M059J (cell line): ENCODE measurements at regions not wholly inside any gene's neighbourhood (a gene's known extent, or its start where the extent isn't known, plus 50 kb on each side); places are given as distances from the start of the nearest gene placed in this dataset.

Source experiments
- DNase-seq: peaks from one replicate; pipeline ENCODE4 v3.0.0-alpha.2; 2012; ENCODE audit warnings: low read depth

- DNase-seq = no peak
Observed at GRCh38 chr7:121450631-121451198, 54.6 kb upstream of the FAM3C start.

DNA sequence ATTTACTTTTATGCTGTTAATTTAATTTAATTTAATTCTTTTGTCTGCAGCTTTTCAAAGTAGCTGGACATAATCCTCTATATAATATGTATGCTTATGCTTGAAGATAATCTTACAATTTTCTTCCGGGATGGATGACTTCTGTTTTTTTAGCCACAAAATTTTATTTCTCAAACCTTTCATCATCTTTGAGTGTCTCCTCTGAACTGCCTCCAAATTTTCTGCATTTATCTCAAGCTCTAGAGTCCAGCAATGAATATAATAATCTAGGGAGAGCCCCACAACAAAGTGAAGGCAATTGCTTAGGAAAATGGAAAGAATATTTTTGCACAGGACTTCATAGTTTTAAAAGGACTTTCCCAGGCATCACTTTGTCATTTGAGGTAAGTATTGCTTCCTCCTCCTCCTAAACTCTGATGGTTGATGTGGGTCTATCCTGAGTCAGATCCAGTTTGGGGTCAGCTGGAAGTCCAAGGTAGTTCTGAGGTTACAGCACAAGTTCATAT is 53.7 kb upstream of the FAM3C start:
- DNase-seq = no peak

GRCh38 chr7:121449329-121449728 is 53.2 kb upstream of the FAM3C start:
- DNase-seq = no peak

DNA sequence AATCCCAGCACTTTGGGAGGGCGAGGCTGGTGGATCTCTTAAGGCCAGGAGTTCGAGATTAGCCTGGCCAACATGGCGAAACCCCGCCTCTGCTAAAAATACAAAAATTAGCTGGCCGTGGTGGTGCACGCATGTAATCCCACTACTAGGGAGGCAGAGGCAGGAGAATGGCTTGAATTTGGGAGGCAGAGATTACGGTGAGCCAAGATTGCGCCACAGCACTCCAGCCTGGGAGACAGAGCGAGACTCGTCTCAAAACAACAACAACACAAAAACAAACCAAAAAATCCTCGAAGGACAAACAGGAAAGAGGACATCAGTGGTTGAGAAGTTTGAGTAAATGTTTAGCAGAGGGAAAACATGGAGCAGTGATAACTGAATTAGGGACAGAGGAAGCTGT is 52.3 kb upstream of the FAM3C start:
- DNase-seq = no peak

DNA sequence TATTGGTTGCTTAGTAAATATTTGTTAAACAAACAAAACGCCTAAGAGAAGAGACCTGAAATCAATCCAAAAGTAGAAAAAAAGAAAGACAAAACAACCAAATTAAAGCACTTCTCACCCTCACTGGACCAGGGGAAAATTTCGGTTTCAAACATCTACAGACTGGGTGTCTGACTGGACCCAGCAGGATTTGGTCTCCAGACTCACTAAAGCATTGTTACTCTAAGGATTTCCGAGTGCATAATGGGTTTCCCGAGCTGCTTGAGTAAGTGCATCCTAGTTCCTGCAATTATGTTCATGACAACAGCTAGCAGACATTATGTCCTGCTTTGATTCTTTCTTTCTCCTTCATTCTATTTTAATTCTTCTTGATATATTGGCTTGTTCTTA is 51.8 kb upstream of the FAM3C start:
- no peak for DNase-seq

DNA sequence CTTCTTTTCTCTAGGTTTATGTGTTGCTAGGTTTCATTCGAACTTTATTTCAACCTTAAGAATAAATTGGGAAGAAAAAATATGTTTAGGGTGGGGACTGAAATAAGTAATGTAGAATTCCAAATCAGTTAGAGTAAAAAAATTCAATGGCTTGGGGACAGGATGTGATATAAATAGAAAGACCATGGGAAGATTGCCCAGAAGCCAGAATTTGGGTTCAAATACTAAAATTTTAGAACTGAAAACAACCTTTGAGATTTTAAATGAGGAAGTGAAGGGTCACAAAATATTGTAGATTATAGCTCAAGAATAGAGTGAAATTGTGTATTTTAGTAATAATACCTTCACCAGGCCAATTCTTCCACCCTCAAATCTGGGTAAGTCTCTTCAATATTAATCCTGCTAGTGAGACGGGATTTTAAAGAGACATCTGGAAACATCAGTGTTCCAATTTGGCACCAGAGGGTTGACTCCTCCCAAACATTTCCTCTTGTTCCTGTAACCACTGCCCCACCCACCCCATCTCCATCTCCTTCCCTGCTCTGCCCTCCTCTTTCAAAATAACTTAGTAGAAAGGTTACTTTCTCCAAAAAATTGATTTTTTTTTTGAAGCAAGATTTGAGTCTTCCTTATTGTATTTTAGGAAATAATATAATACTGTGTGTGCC is 51.3 kb upstream of the FAM3C start:
- no peak for DNase-seq

- no peak for DNase-seq
Observed at GRCh38 chr7:121446526-121446925, 50.4 kb upstream of the FAM3C start.
